MCF 10A (cell line): ENCODE measurements at regions not wholly inside any gene's neighbourhood (a gene's known extent, or its start where the extent isn't known, plus 50 kb on each side); places are given as distances from the start of the nearest gene placed in this dataset.

ENCODE experiments used
- BruUV-seq: library from RNA; stranded (reverse); fragments of 400-500 nt; replicated peaks from 2 replicates; lab custom pipeline; 2021; lab: Mats Ljungman, UMichigan
- CTCF ChIA-PET: fragments of 300-600 bp; sonication (Branson Sonifier 250); formaldehyde crosslinking; extraction: SDS; loops from one replicate; lab custom pipeline; 2021; ENCODE audit warnings: antibody characterized with exemption, inconsistent platforms; lab: Yijun Ruan, JAX
- POLR2A ChIA-PET: fragments of 300-600, 350-650 bp; sonication (Branson Sonifier 250); formaldehyde crosslinking; extraction: SDS; loops from one replicate; lab custom pipeline; 2020; ENCODE audit warnings: antibody characterized with exemption, inconsistent platforms; lab: Yijun Ruan, JAX
- DNase-seq: peaks from one replicate; pipeline ENCODE4 v3.0.0-alpha.2; 2018; ENCODE audit not compliant: unreplicated experiment
- H3K27ac Mint-ChIP-seq: one replicate; pipeline ENCODE4 v1.8.0; 2022; ENCODE audit warnings: mild to moderate bottlenecking, low read depth, mixed read lengths; ENCODE audit not compliant: unreplicated experiment
- H3K27me3 Mint-ChIP-seq: one replicate; pipeline ENCODE4 v1.8.0; 2022; ENCODE audit warnings: mixed read lengths; ENCODE audit not compliant: insufficient read depth, unreplicated experiment
- H3K36me3 Mint-ChIP-seq: one replicate; pipeline ENCODE4 v1.8.0; 2022; ENCODE audit warnings: mild to moderate bottlenecking, moderate library complexity, mixed read lengths; ENCODE audit not compliant: insufficient read depth, unreplicated experiment
- H3K4me1 Mint-ChIP-seq: one replicate; pipeline ENCODE4 v1.8.0; 2022; ENCODE audit warnings: mixed read lengths; ENCODE audit not compliant: insufficient read depth, unreplicated experiment
- H3K4me3 Mint-ChIP-seq: one replicate; pipeline ENCODE4 v1.8.0; 2022; ENCODE audit warnings: mild to moderate bottlenecking, moderate library complexity, mixed read lengths; ENCODE audit not compliant: unreplicated experiment
- H3K9me3 Mint-ChIP-seq: one replicate; pipeline ENCODE4 v1.8.0; 2022; ENCODE audit warnings: mixed read lengths; ENCODE audit not compliant: unreplicated experiment
- intact Hi-C: fragments of 100-400 bp; cut with micrococcal nuclease; formaldehyde crosslinking; loops from 2 replicates; pipeline ENCODE4 v1.14.1; 2022
- TF ChIP-seq, protein P1 (sequence below): fragments of 200-600 bp; IDR thresholded peaks from one replicate; pipeline ENCODE4 v1.8.0; 2022; ENCODE audit warnings: antibody characterized with exemption, mild to moderate bottlenecking; ENCODE audit not compliant: unreplicated experiment

DNA sequence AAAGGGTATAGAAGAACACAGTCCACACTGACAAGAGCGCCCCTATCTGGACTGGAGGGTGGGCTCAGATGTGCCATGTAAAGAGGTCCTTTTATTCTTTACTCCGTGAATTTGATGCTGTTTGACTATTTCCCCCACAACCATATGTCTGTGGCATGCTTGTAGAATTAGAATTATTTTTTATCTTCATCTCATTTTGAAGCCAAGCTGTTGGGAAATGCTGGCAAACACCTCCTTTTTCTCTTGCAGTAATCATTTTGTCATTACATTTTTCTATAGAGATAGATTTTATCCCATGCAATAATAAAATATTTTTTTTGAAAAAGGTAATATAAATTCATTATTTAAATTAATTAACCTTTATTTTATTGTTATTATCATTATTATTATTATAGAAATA lies 926.6 kb upstream of the AUTS2 start:
- ChIA-PET POLR2A (no interaction called here), CTCF (no interaction called here)
- Mint-ChIP-seq H3K27me3 (no peaks in the 10 kb centered on the region), H3K36me3 (no peaks in the 10 kb centered on the region), H3K9me3 (peaks cover 43% of the 10 kb centered on the region), H3K4me1 (no peaks in the 10 kb centered on the region), H3K27ac (no peak overlapping the region), H3K4me3 (no peak overlapping the region)
- intact Hi-C loops = no loop called here
- TF ChIP-seq, protein P1, sequence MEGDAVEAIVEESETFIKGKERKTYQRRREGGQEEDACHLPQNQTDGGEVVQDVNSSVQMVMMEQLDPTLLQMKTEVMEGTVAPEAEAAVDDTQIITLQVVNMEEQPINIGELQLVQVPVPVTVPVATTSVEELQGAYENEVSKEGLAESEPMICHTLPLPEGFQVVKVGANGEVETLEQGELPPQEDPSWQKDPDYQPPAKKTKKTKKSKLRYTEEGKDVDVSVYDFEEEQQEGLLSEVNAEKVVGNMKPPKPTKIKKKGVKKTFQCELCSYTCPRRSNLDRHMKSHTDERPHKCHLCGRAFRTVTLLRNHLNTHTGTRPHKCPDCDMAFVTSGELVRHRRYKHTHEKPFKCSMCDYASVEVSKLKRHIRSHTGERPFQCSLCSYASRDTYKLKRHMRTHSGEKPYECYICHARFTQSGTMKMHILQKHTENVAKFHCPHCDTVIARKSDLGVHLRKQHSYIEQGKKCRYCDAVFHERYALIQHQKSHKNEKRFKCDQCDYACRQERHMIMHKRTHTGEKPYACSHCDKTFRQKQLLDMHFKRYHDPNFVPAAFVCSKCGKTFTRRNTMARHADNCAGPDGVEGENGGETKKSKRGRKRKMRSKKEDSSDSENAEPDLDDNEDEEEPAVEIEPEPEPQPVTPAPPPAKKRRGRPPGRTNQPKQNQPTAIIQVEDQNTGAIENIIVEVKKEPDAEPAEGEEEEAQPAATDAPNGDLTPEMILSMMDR = no peak
- no TSS peak for BruUV-seq
- DNase-seq = no peak

DNA sequence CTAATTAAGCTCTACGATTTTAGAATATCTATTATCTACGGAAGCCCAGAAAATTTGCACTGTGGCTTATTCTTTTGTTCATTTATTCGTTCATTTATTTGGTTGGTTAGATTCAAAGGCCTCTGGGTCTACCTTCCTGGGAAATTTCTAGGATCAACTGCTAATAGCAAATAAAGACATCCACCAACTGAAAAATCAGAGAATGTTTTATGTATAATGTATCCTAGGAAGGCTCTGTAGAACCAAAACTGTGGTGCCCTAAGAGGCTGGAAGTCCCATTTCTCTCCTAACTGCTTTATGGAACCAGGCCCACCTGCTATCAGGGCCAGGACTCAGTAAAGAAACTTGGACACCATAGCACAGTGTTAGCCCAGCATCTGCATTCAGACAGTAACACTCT lies 923.4 kb upstream of the AUTS2 start:
- ChIA-PET CTCF (no interaction called here), POLR2A (no interaction called here)
- TF ChIP-seq, protein P1 = no peak
- Mint-ChIP-seq H3K36me3 (no peaks in the 10 kb centered on the region), H3K4me3 (no peak overlapping the region), H3K4me1 (no peaks in the 10 kb centered on the region), H3K27me3 (no peaks in the 10 kb centered on the region), H3K9me3 (peaks cover 45% of the 10 kb centered on the region), H3K27ac (no peak overlapping the region)
- no TSS peak for BruUV-seq
- intact Hi-C loops = no loop called here
- no peak for DNase-seq

DNA sequence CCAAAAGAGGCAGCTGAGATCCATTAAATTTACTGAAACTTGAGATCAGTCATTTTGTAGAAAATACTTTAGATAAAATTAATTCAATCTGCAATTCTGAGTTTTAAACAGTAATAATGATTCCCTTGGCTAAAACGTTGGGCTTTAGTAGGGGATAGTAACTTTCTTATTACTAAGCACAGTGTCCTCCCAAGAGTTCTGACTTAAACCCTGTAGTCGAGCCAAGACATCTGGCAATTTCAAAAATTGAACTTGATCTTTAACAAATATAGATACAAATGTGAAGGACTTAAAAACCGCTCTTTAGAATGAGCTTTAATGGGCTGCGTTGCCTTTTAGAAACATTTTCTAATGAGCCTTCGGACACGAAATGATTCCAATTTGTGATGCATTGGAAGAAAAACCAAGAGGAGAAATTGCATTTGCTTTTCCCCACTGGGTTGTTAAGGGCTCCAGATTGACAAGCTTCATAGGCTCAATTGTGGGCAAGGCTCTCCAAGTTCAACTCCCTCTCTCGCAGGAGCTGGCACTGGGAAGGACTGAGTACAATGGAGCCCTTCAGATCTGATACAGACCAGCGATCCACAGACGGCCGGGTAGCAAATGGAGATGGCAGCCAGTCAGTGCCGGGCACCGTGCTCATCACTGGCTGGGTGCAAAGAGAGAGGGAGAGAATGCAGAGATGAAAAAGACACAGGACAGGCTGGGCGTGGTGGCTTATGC lies 921.3 kb upstream of the AUTS2 start:
- no peak overlapping the region for H3K27ac Mint-ChIP-seq
- no peak for DNase-seq
- BruUV-seq = no TSS peak
- no peak overlapping the region for H3K4me3 Mint-ChIP-seq
- ChIA-PET POLR2A (interaction anchor here (0.7 kb wide), 1 partner anchor 1295 kb away, joined by 3 read pairs; no protein-coding TSS in a partner anchor), CTCF (no interaction called here)
- H3K4me1 Mint-ChIP-seq = no peaks in the 10 kb centered on the region
- H3K36me3 Mint-ChIP-seq = no peaks in the 10 kb centered on the region
- intact Hi-C loops = no loop called here
- H3K27me3 Mint-ChIP-seq = no peaks in the 10 kb centered on the region
- TF ChIP-seq, protein P1 = no peak
- H3K9me3 Mint-ChIP-seq = peaks cover 42% of the 10 kb centered on the region

DNA sequence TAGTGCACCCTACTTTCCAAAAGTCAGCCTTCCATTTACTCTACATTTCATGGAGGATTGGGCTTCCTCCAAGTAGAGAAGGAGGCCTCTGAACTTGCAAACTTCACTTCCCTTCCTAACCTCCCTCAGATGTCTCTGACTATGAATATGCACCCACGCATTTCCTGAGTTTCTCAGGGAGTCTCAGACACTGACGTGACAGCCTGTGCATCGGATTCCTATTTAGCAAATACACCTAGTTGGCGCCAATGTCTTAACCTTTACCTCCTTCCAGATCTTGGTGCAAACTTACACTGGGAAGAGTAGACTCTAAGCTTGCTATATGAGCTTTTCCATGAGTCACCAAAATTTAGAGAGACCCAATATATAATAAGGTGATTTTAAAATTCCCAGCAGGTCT lies 920.1 kb upstream of the AUTS2 start:
- POLR2A ChIA-PET = no interaction called here
- no peak overlapping the region for H3K27ac Mint-ChIP-seq
- H3K9me3 Mint-ChIP-seq = peaks cover 42% of the 10 kb centered on the region
- CTCF ChIA-PET = no interaction called here
- no peak for DNase-seq
- no TSS peak for BruUV-seq
- H3K27me3 Mint-ChIP-seq = no peaks in the 10 kb centered on the region
- TF ChIP-seq, protein P1 = no peak
- no peaks in the 10 kb centered on the region for H3K4me1 Mint-ChIP-seq
- no peak overlapping the region for H3K4me3 Mint-ChIP-seq
- intact Hi-C loops = no loop called here
- no peaks in the 10 kb centered on the region for H3K36me3 Mint-ChIP-seq
